Upper lobe of left lung (tissue), 4 donors: ENCODE measurements at regions not wholly inside any gene's neighbourhood (a gene's known extent, or its start where the extent isn't known, plus 50 kb on each side); places are given as distances from the start of the nearest gene placed in this dataset.

ENCODE experiments used
- CTCF ChIP-seq, 6 experiments: fragments of 450-650 bp in 4 of 6; fragments of 200-600 bp in 2 of 6; sonication (generic) in 2 of 6; IDR thresholded peaks; one replicate each; pipeline ENCODE4 v1.5.1; 2016 to 2019; ENCODE audit warnings: antibody characterized with exemption in 6 of 6
- EP300 ChIP-seq, 4 donors: sonication (generic); formaldehyde crosslinking; IDR thresholded peaks; one replicate each; pipeline ENCODE4 v1.5.1; 2017; ENCODE audit warnings: antibody characterized with exemption in 4 of 4, control low read depth in 2 of 4
- POLR2A ChIP-seq, 4 donors: fragments of 450-650 bp; IDR thresholded peaks; one replicate each; pipeline ENCODE4 v1.5.1; 2016 to 2017; ENCODE audit warnings: antibody characterized with exemption in 4 of 4, mild to moderate bottlenecking in 2 of 4
- POLR2AphosphoS5 ChIP-seq, 2 donors: sonication (generic); formaldehyde crosslinking; IDR thresholded peaks; one replicate each; pipeline ENCODE4 v1.5.1; 2017; ENCODE audit warnings: antibody characterized with exemption in 2 of 2

GRCh38 chr1:60956520-60956919 is 125.8 kb upstream of the NFIA start:
- TF ChIP-seq POLR2A (IDR thresholded peaks at IDR 0.05) (no peak), EP300 (IDR thresholded peaks at IDR 0.05) (no peak), CTCF (IDR thresholded peaks at IDR 0.05) (no peak), POLR2AphosphoS5 (IDR thresholded peaks at IDR 0.05) (no peak)
